ENCODE measurements at regions not wholly inside any gene's neighbourhood (a gene's known extent, or its start where the extent isn't known, plus 50 kb on each side); places are given as distances from the start of the nearest gene placed in this dataset.
A peak's percentile ranks its signal among the peaks of the same experiment; 100 is the strongest.

DNA sequence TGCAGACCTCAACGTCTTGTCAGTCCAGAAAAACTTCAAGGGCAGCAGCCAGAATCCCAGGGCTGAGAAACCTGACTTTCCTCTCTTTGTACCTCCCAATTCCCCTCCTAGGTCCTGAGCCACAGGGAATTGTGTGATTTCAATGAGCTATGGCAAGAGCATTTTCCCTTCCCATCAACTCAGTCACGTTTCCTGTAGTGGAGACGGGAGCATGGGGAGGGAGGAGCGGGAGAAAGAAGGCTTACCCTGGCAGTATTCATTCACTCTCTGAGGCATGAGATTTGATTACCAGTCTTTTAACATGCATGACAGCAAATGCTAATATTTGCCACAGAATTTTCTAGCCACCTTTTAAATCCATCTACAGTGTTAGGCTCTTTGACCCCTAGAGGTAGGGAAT is 109.4 kb upstream of the TBCA start:
- no peak overlapping the region for H2BK20ac ChIP-seq (ENCODE audit: low read depth, low read length)
- no peak overlapping the region for H3K23ac ChIP-seq (ENCODE audit: low read depth, low read length)
- H2AK9ac ChIP-seq (replicated peaks; ENCODE audit: low read depth, low read length, poor library complexity) = no peak overlapping the region
- ChIA-PET CTCF (no interaction called here), POLR2A (ENCODE audit: unreplicated experiment) (no interaction called here)
- no peaks in the 10 kb centered on the region for H3K9me3 ChIP-seq (ENCODE audit: control insufficient read depth, insufficient read depth, low read length)
- H3K9me1 ChIP-seq (ENCODE audit: insufficient read depth, low read length) = peaks cover 4% of the 10 kb centered on the region; the same call in 1 of the 2 replicates
- dilution Hi-C loops (cut with HindIII; ENCODE audit: low sequenced_read_pairs, unreplicated experiment) = no loop called here
- no peak overlapping the region for H3K18ac ChIP-seq (ENCODE audit: low read depth, low read length)
- H3K79me1 ChIP-seq (ENCODE audit: low read depth in 1 of 2, low read length in 2 of 2) = no peaks in the 10 kb centered on the region
- H3K27me3 ChIP-seq (ENCODE audit: control insufficient read depth, insufficient read depth, low read length) = no peaks in the 10 kb centered on the region
- H3K4me3 ChIP-seq (ENCODE audit: insufficient read depth, low read depth, low read length) = no peak overlapping the region
- no peaks in the 10 kb centered on the region for H4K20me1 ChIP-seq (ENCODE audit: insufficient read depth, low read length)
- no CpG with 5 or more reads among the region's 4 CpGs for WGBS, 2 experiments (ENCODE audit: extremely low coverage in 2 of 2, insufficient read length in 1 of 2)
- H2AK5ac ChIP-seq (ENCODE audit: low read depth, low read length) = no peak overlapping the region
- no peak overlapping the region for H3K27ac ChIP-seq (ENCODE audit: insufficient read depth, low read length)
- H4K5ac ChIP-seq (ENCODE audit: low read depth, low read length) = no peak overlapping the region
- H3K14ac ChIP-seq (replicated peaks; ENCODE audit: low read depth, low read length) = no peak overlapping the region
- H2AFZ ChIP-seq (replicated peaks; ENCODE audit: low read length, poor library complexity) = no peak overlapping the region
- H4K8ac ChIP-seq (ENCODE audit: low read depth in 2 of 2, low read length in 2 of 2) = no peak overlapping the region
- no peak overlapping the region for H2BK15ac ChIP-seq (ENCODE audit: low read depth, low read length)
- ATAC-seq (ENCODE audit: low read depth) (no peak), DNase-seq (no peak)
- H3K36me3 ChIP-seq (ENCODE audit: control insufficient read depth, insufficient read depth, low read length) = no peaks in the 10 kb centered on the region
- peaks cover 2% of the 10 kb centered on the region; the same call in 1 of the 2 replicates for H3K4me1 ChIP-seq (ENCODE audit: control insufficient read depth, insufficient read depth, low read length)
- H2BK5ac ChIP-seq (ENCODE audit: low read depth, low read length, poor library complexity, severe bottlenecking) = no peak overlapping the region
- TF ChIP-seq BHLHE40 (IDR thresholded peaks at IDR 0.05; ENCODE audit: low read depth, low read length) (no peak), RFX5 (IDR thresholded peaks at IDR 0.05; ENCODE audit: low read depth, low read length) (no peak), RCOR1 (IDR thresholded peaks at IDR 0.05; ENCODE audit: insufficient replicate concordance, low read length) (no peak), ELK1 (IDR thresholded peaks at IDR 0.05; ENCODE audit: borderline replicate concordance, low read depth, low read length) (no peak), SMC3 (IDR thresholded peaks at IDR 0.05; ENCODE audit: low read depth, low read length) (no peak), FOS (IDR thresholded peaks at IDR 0.05; ENCODE audit: low read depth, low read length) (no peak), CEBPB (IDR thresholded peaks at IDR 0.05; ENCODE audit: low read depth, low read length) (no peak)
- H3K4ac ChIP-seq (ENCODE audit: low read depth, low read length) = 0 out of 2 replicates have a peak overlapping the region, but pooled peaks have one; percentile 39
- no TSS peak for BruUV-seq (replicated peaks)
- intact Hi-C loops (cut with micrococcal nuclease) = no loop called here
- H4K91ac ChIP-seq (ENCODE audit: insufficient read depth, low read depth, low read length) = 0 out of 2 replicates have a peak overlapping the region, but pooled peaks have one; percentile 3
- in situ Hi-C loops (cut with MboI; ENCODE audit: low sequenced_read_pairs) = no loop called here
- no peak overlapping the region for H3K4me2 ChIP-seq (ENCODE audit: low read depth, low read length)
- H3K56ac ChIP-seq (ENCODE audit: extremely low read depth, insufficient read depth, low read length) = no peak overlapping the region
- no peak overlapping the region for H3K9ac ChIP-seq (ENCODE audit: low read depth, low read length)
- no peak overlapping the region for H2BK120ac ChIP-seq (ENCODE audit: low read depth, low read length)

Data from IMR-90 (cell line).